NCI-H2107 (cell line): ENCODE measurements at regions not wholly inside any gene's neighbourhood (a gene's known extent, or its start where the extent isn't known, plus 50 kb on each side); places are given as distances from the start of the nearest gene placed in this dataset.

Experiments
- DNase-seq: peaks from one replicate; lab custom pipeline; 2025; lab: John Stamatoyannopoulos, UW

- no peak for DNase-seq
These were observed 268.9 kb upstream of the IRX2 start for GRCh38 chr5:3020426-3020825.

DNA sequence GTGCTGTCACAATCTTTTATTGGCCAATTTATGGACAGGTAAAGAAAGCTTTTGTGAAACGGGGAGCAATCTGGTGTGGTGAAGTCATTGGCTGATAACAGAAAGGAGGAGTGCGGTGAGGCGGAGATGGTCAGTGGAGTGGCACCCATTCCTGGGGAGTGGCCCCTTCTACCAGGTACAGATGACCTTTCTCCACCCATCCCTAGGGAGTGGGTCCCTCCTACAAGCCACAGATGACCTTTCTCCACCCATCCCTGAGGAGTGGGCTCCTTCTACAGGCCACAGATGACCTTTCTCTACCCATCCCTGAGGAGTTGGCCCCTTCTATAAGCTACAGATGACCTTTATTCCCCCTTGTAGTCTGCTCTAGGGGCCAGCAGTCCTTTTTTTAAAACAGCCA lies 267.6 kb upstream of the IRX2 start:
- no peak for DNase-seq

GRCh38 chr5:3011764-3012017 lies 260.2 kb upstream of the IRX2 start:
- DNase-seq, result no peak

- no peak for DNase-seq
These were observed 259.7 kb upstream of the IRX2 start for GRCh38 chr5:3010953-3011763.

- no peak for DNase-seq
These were observed 258.9 kb upstream of the IRX2 start for GRCh38 chr5:3010301-3010952.

DNA sequence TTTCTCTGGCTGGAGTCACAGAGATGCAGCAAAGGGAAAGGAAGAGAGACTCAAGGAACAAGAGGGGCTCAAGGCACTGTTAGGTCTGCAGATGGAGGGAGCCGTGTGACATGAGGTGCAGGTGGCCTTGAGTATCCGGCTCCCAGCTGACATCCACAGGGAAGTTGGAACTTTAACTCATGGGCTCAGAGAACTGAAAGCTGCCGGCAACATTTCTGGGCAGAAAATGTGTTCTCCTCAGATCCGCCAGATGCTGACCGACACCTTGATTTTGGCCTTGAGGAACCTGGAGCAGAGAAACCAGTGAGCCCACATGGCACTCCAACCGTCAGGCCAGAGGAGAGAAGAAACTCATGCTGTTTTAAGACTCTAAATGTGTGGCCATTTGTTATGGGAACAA lies 258.1 kb upstream of the IRX2 start:
- DNase-seq, result no peak

DNA sequence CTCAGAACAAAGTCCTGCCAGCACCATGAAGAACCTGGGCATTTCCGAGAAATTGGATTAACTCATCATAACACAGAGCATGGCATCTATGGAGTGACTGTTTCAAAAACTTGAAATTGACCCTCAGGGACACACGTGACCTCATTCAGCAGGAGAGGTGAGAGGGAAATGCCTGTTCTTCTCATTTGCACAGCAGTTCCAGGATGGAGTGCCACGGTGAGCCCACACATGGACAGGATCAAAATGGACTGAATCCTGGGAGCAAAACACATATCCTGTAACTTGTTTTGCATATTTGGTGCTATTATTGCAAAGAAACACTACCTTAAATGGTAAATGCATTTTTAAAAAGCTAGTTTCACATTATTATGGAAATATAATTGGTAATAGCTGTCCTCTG lies 256.1 kb upstream of the IRX2 start:
- DNase-seq, result no peak

DNA sequence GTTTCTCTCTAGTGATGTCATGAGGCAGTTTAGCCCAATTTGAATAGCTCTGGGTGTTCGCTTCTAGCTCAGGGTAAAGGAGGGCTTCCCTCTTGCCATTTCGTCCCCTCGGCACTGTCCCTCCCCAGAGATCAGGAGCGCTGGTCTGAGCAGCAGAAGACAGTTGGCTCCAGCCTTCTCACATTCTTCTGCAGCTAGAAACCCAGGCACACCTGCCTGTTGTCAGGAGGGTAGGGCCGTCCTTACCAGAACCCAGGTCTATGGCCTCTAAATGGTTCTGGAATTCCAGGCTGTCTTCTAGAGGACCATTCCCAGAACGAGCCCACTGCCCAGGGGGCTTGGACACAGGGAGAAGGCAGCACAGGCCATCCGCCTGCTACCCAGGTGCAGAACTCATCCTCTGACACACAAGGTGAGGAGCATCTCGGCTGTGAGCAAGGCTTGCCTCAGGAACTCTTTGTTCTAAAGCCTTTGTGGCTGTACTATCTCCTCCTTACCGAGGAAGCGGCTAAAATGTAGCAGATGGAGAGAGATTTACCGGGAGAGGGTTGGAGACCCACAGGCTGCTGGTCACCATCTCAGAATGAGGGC lies 255.6 kb upstream of the IRX2 start:
- no peak for DNase-seq

- DNase-seq, result no peak
These were observed 255.0 kb upstream of the IRX2 start for GRCh38 chr5:3006526-3006925.

- no peak for DNase-seq
These were observed 253.0 kb upstream of the IRX2 start for GRCh38 chr5:3004361-3005080.

- DNase-seq, result no peak
These were observed 250.8 kb upstream of the IRX2 start for GRCh38 chr5:3002230-3002629.

GRCh38 chr5:3000631-3001030 lies 249.2 kb upstream of the IRX2 start:
- no peak for DNase-seq

DNA sequence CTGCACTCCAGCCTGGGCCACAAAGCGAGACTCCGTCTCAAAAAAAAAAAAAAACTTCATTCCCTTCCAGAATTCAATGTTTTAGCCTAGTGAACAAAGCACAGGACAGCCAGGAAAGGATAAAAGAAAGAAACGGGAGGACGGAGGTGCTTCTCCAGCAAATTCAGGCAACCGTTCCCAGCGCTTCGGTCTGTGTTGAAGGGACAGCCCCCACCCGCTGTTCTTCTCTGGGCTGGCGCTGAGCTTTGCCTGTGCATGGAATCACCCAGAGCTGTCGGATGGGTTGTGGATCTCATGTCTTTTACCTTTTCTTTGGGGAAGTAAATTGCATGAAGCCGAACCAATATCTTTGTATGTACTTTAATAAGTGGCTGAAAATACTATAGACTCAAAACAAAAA lies 248.4 kb upstream of the IRX2 start:
- DNase-seq, result no peak

DNA sequence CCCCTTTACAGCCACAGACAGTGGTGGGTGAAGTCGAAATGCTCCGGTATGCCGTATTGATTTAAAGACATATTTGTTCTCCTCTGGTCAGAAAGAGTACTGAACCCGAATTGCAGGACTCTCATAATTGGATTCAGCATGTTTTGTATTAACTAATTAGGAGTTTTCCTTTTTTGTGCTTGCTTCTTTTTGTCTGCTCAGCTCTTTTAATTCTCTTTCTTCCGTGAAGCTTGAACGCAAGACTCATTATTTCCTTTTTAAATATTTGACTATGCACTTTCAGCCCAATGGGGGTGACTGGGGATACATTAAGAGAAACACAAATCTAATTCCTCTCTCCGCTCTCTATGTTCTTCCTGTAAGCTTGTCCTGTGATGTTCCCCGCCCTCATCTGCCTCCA lies 246.6 kb upstream of the IRX2 start:
- no peak for DNase-seq

DNA sequence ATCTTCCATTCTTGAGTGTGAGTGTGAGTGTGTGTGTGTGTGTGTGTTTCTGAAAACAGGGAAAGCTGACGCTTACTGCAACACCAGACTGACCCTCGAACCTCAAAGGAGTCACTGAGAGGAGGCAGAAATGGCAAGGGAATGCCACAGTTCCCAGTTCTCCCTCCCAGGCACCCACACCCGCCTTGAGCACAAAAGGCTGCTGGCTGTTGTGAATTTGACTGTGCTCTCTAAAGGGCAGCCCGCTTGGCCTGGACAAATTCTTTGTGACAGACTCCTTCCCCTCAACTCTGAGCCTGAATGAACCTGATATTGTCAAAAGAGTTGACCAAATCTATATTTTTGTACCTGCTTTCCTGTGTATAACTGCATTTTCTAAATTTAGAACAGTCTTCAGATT lies 245.7 kb upstream of the IRX2 start:
- no peak for DNase-seq

DNA sequence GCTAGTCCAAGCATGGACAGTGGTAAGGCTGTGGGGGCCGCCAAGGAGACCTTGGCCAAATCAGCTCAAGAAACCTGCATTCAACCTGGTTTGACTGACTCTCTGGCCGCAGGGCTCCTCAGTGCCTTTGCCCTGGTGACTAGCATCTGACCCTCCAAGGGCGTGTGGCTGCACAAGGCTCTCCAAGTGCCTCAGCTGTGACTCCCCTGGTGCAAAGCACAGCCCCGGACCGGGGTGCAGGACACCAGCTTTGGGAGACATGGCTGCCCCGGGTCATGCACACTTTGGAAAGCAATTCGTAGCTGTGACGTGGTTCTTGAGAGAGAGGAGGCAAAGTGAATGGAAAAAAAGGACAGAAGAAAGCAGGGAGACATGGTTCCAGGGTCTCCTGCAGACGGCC lies 245.2 kb upstream of the IRX2 start:
- DNase-seq, result no peak

GRCh38 chr5:2996248-2996647 lies 244.8 kb upstream of the IRX2 start:
- no peak for DNase-seq

DNA sequence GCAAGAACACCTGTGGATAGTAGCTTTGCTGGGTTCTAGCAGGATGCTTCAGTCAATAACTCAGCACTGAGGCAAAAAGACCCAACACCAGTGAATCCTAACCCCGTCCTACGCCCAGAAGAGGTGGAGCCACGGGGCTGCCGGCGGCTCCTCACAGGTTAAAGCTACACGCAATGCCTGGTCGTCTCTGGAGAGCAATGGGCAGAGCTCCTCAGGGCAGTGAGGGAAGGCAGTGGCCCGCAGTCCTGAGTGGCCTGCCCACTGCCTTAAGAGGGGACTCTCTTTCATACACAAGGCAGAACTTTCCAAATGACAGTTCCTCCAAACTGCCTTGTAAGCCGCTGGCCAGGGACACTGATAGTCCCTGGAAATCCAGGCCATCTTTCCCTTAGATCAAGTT lies 244.2 kb upstream of the IRX2 start:
- DNase-seq, result no peak

GRCh38 chr5:2995035-2995434 lies 243.6 kb upstream of the IRX2 start:
- no peak for DNase-seq

DNA sequence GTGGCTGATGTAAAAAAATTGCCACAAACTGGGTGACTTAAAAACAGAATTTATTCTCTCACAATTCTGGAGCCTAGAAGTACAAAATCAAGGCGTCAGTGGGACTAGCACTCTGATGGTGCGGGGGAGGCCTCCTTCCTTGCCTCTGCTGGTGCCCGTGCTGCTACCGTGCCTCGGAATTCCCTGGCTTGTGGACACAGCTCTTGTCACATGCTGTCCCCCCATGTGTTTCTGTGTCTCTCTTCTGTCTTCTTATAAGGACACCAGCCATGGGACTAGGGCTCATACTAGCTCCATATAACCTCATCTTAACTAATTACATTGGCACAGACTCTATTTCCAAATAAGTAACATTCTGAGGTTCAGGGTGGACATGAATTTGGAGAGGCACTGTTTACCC lies 242.3 kb upstream of the IRX2 start:
- no peak for DNase-seq

DNA sequence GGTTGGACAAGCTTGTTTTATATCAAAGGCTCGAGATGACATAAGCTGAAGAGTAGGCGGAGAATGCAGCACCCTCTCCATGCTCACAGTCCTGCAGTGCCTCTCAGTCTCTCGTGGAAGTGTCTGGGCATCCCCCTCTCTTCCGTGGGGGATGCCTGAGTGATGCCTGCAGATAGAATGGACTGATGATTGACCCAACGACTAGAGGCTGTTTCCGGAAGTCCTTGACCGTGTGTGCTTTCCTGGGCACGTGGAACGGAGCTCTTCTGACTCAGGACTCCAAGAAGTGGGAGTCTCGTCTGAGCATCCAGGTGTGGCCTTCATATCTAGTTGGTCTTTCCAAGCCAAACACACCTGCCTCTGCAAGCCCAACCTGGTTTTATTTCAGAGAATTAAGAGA lies 241.8 kb upstream of the IRX2 start:
- no peak for DNase-seq

GRCh38 chr5:2992806-2993205 lies 241.3 kb upstream of the IRX2 start:
- no peak for DNase-seq

DNA sequence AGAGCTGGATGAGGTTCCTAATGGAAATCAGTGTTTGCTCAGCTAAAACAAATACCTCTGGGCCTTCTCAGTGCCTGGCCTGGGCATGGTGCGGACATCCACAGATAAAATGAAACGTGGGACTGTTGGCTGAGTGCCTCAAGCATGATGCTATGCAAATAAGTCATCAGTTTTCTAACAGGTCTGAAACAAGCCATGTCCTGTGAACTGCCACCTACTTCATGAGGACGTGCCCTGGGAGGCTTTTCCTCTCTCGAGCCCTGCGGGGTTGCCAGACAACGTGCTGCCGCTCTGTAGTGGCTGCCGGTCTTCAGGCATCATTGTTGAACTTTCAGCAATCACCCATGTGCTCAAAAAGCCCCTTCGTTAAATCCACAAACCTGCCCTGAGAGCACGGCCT lies 240.4 kb upstream of the IRX2 start:
- DNase-seq, result no peak
